SK-N-SH treated with all-trans-retinoic acid at 6 μM for 48 hours (cell line): ENCODE measurements at regions not wholly inside any gene's neighbourhood (a gene's known extent, or its start where the extent isn't known, plus 50 kb on each side); places are given as distances from the start of the nearest gene placed in this dataset.

Experiments
- ATAC-seq: fragments of 200-7000 bp; cut with Tn5 transposase; 3 replicates; pipeline ENCODE4 v1.9.1; 2020; ENCODE audit warnings: mild to moderate bottlenecking, moderate library complexity
- ARNTL ChIP-seq: fragments of 450-650 bp; formaldehyde crosslinking; IDR thresholded peaks from 2 replicates; pipeline ENCODE4 v1.5.0; 2020; ENCODE audit warnings: low read depth, mild to moderate bottlenecking, moderate library complexity, borderline replicate concordance
- CREB5 ChIP-seq: fragments of 250-450 bp; sonication (Bioruptor Pico); IDR thresholded peaks from 2 replicates; pipeline ENCODE4 v1.5.1; 2020; ENCODE audit warnings: low read depth, mild to moderate bottlenecking, moderate library complexity
- CSDC2 ChIP-seq: fragments of 250-450 bp; sonication (Bioruptor Pico); IDR thresholded peaks from 2 replicates; pipeline ENCODE4 v1.5.0; 2020; ENCODE audit warnings: mild to moderate bottlenecking, moderate library complexity
- CSRNP3 ChIP-seq: fragments of 250-450 bp; sonication (Bioruptor Pico); IDR thresholded peaks from 2 replicates; pipeline ENCODE4 v1.5.1; 2021; ENCODE audit warnings: mild to moderate bottlenecking, moderate library complexity
- ESRRG ChIP-seq: fragments of 250-450 bp; sonication (Bioruptor Pico); IDR thresholded peaks from 2 replicates; pipeline ENCODE4 v1.6.1; 2021; ENCODE audit warnings: mild to moderate bottlenecking
- GLIS3 ChIP-seq: fragments of 250-450 bp; sonication (Bioruptor Pico); IDR thresholded peaks from 2 replicates; pipeline ENCODE4 v1.5.0; 2020; ENCODE audit warnings: mild to moderate bottlenecking, moderate library complexity
- ISL1 ChIP-seq: fragments of 250-450 bp; sonication (Bioruptor Pico); IDR thresholded peaks from 2 replicates; pipeline ENCODE4 v2.1.2; 2022; ENCODE audit warnings: mild to moderate bottlenecking, moderate library complexity
- PATZ1 ChIP-seq: fragments of 250-450 bp; sonication (Bioruptor Pico); IDR thresholded peaks from 2 replicates; pipeline ENCODE4 v1.8.0; 2020; ENCODE audit warnings: mild to moderate bottlenecking, moderate library complexity, borderline replicate concordance
- POU6F1 ChIP-seq: fragments of 250-450 bp; sonication (Bioruptor Pico); IDR thresholded peaks from 2 replicates; pipeline ENCODE4 v1.8.0; 2021; ENCODE audit warnings: low read depth, mild to moderate bottlenecking, moderate library complexity, borderline replicate concordance
- PPARA ChIP-seq: fragments of 250-450 bp; sonication (Bioruptor Pico); IDR thresholded peaks from 2 replicates; pipeline ENCODE4 v1.5.0; 2020; ENCODE audit warnings: mild to moderate bottlenecking, borderline replicate concordance
- RARB ChIP-seq: fragments of 250-450 bp; sonication (Bioruptor Pico); IDR thresholded peaks from 2 replicates; pipeline ENCODE4 v1.8.0; 2021; ENCODE audit warnings: mild to moderate bottlenecking, moderate library complexity
- SNAI2 ChIP-seq: fragments of 250-450 bp; sonication (Bioruptor Pico); IDR thresholded peaks from 2 replicates; pipeline ENCODE4 v1.5.0; 2020; ENCODE audit warnings: mild to moderate bottlenecking, moderate library complexity
- TCF4 ChIP-seq: fragments of 250-450 bp; sonication (Bioruptor Pico); IDR thresholded peaks from 2 replicates; pipeline ENCODE4 v1.8.0; 2021; ENCODE audit warnings: mild to moderate bottlenecking, moderate library complexity, borderline replicate concordance
- TOX ChIP-seq: fragments of 250-450 bp; sonication (Bioruptor Pico); IDR thresholded peaks from 2 replicates; pipeline ENCODE4 v1.8.0; 2021; ENCODE audit warnings: mild to moderate bottlenecking, moderate library complexity, borderline replicate concordance
- TSHZ2 ChIP-seq: fragments of 250-450 bp; sonication (Bioruptor Pico); IDR thresholded peaks from 2 replicates; pipeline ENCODE4 v1.5.0; 2020; ENCODE audit warnings: mild to moderate bottlenecking, moderate library complexity
- ZC3H10 ChIP-seq: fragments of 250-450 bp; sonication (Bioruptor Pico); IDR thresholded peaks from 2 replicates; pipeline ENCODE4 v1.5.1; 2021; ENCODE audit warnings: mild to moderate bottlenecking, moderate library complexity
- ZFP30 ChIP-seq: fragments of 450-650 bp; formaldehyde crosslinking; IDR thresholded peaks from 2 replicates; pipeline ENCODE4 v1.5.0; 2022; ENCODE audit warnings: mild to moderate bottlenecking, moderate library complexity
- ZNF565 ChIP-seq: fragments of 450-650 bp; formaldehyde crosslinking; conservative IDR thresholded peaks from 2 replicates; pipeline ENCODE4 v1.5.0; 2020; ENCODE audit warnings: low read depth, mild to moderate bottlenecking, moderate library complexity
- ZNF70 ChIP-seq: fragments of 450-650 bp; formaldehyde crosslinking; IDR thresholded peaks from 2 replicates; pipeline ENCODE4 v1.5.0; 2020; ENCODE audit warnings: mild to moderate bottlenecking, moderate library complexity
- ZNF8 ChIP-seq: fragments of 450-650 bp; formaldehyde crosslinking; IDR thresholded peaks from 2 replicates; pipeline ENCODE4 v1.5.0; 2020; ENCODE audit warnings: mild to moderate bottlenecking, moderate library complexity

- TF ChIP-seq ZNF8 (CRISPR knock-in tag) (no peak), RARB (CRISPR knock-in tag) (no peak), ZNF70 (CRISPR knock-in tag) (no peak), CSDC2 (no peak), ZFP30 (no peak), CREB5 (CRISPR knock-in tag) (no peak), POU6F1 (CRISPR knock-in tag) (no peak), PPARA (no peak)
Measured at GRCh38 chr4:115515772-115516171, 402.4 kb upstream of the NDST4 start.

GRCh38 chr4:115515366-115515765 is 401.9 kb upstream of the NDST4 start:
- no peak for TF ChIP-seq POU6F1 (CRISPR knock-in tag)
- no peak for TF ChIP-seq ESRRG (CRISPR knock-in tag)
- no peak for TF ChIP-seq ZC3H10 (CRISPR knock-in tag)
- no peak for TF ChIP-seq GLIS3
- ATAC-seq, result no peak

More at GRCh38 chr4:115515772-115516171, 402.4 kb upstream of the NDST4 start:
- ATAC-seq, result no peak

GRCh38 chr4:115514675-115515074 is 401.3 kb upstream of the NDST4 start:
- TF ChIP-seq ZNF70 (CRISPR knock-in tag), result no peak
- no peak for TF ChIP-seq TCF4
- TF ChIP-seq PATZ1 (CRISPR knock-in tag), result no peak
- TF ChIP-seq ARNTL (CRISPR knock-in tag), result no peak
- TF ChIP-seq SNAI2 (CRISPR knock-in tag), result no peak
- TF ChIP-seq GLIS3, result no peak
- no peak for TF ChIP-seq POU6F1 (CRISPR knock-in tag)
- no peak for TF ChIP-seq ZNF565
- no peak for TF ChIP-seq CSDC2
- TF ChIP-seq ISL1 (CRISPR knock-in tag), result no peak
- TF ChIP-seq ESRRG (CRISPR knock-in tag), result no peak
- TF ChIP-seq TOX (CRISPR knock-in tag), result no peak
- TF ChIP-seq TSHZ2 (CRISPR knock-in tag), result no peak
- no peak for TF ChIP-seq CREB5 (CRISPR knock-in tag)
- TF ChIP-seq CSRNP3, result no peak
- TF ChIP-seq RARB (CRISPR knock-in tag), result no peak
- no peak for ATAC-seq
